ENCODE measurements at regions not wholly inside any gene's neighbourhood (a gene's known extent, or its start where the extent isn't known, plus 50 kb on each side); places are given as distances from the start of the nearest gene placed in this dataset.
A peak's percentile ranks its signal among the peaks of the same experiment; 100 is the strongest.
"Not testable (repeated sequence)": the region's sequence is repeated elsewhere in the genome, so short reads cannot be mapped to it uniquely, and the experiment has no call there.

DNA sequence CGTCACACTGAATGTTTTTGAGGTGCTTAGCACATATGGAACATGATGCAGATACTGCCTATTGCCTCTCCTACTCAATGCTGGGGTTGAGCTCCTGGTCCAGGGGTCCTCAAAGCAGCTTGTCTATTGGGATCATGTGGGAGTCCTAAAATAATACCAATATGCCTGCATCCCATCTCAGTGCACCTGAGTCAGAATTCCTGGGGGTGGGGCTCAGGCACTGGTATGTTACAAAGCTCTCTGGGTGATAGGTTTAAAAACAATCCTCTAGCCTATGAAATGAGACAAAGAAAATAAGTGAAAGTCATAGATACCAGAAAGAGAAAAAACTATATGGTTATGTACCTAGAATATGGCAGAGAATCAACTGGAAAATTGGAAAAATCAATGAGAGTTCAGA lies 156.6 kb upstream of the NLRP1 start:
- H3K27ac ChIP-seq: no peak overlapping the region
- no peak for DNase-seq (ENCODE audit: low read depth, low spot score)

DNA sequence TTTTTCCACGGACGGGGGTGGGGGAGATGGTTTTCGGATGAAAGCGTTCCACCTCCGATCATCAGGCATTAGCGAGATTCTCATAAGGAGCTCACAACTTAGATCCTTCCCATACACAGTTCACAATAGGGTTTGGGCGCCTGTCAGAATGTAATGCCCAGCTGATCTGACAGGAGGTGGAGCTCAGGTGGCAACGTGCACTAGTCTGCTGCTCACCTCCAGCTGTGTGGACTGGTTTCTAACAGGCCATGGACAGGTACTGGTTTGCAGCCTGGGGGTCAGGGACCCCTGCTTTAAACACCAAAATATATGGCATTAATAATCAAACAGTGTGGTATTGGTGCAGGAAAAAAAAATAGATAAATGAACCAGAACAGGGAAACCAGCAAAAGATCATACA lies 157.5 kb upstream of the NLRP1 start:
- DNase-seq (ENCODE audit: low read depth, low spot score): no peak
- H3K27ac ChIP-seq: no peak overlapping the region

DNA sequence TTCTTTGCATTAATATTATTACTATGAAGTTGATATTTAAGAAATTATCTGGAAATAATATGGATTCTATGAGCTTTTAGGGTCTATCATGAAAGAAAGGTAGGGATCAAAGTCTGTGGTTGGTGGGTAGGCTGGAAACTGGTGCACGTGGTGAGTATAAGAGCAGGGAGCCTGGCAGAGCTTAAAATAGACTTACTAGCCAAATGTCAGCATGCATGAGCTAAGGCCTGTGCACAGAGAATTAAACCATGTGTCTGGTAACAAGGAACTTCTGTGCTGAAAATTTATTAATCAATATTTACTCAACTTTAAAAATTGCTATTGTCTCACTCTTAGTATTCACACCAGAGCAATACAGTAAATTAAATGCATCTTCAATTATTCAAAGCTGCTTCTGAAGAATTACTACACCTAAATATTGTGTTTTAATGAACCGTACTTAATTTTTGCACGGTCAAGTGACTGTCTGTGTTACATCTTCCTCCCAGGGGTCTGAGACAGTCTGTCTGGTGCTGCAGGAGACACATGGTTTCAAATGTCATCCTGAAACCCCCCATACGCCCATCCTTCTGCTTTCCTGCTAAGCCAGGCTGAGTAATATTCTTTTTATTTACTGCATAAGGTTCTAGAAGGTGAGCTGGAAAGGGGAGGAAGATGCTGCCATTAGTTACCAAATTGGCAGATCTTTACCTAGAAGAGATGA lies 161.0 kb upstream of the NLRP1 start:
- DNase-seq (ENCODE audit: low read depth, low spot score): no peak
- H3K27ac ChIP-seq: no peak overlapping the region

DNA sequence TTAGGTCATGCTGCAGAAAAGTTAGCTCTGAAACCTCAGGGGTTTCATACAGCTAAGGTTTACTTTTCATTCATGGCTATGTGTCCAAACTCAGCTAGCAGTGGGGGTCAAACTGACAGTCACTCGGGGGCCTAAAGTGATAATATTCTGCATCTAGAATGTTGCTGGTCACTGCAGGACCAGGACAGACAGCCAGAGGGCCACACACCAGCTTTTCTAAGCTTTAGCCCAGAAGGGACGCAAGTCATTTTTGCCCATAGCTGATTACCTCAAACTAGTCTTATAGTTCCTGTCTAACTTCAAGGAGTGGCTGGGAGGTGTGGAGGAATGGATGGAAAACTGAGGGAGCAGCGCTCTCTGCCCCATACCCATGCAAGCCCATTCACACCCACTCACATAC lies 163.0 kb upstream of the NLRP1 start:
- no peak overlapping the region for H3K27ac ChIP-seq
- no peak for DNase-seq (ENCODE audit: low read depth, low spot score)

DNA sequence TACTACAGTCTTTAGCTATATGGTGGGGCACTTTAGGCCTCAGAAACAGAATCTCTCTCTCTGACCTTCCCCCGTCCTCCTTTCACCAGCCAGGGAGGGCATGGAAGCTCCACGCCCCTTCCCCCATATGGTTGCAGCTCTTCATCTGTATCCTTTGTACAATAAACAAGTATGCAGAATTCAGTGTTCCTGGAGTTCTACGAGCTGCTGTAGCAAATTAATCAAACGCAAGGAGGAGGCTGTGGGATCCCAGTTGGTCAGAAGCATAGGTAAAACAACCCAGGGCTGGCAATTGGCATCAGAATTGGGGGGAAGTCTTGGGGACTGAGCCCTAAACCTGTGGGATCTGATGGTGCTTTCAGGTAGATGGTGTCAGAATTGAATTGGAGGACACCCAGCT lies 163.7 kb upstream of the NLRP1 start:
- no peak overlapping the region for H3K27ac ChIP-seq
- no peak for DNase-seq (ENCODE audit: low read depth, low spot score)

DNA sequence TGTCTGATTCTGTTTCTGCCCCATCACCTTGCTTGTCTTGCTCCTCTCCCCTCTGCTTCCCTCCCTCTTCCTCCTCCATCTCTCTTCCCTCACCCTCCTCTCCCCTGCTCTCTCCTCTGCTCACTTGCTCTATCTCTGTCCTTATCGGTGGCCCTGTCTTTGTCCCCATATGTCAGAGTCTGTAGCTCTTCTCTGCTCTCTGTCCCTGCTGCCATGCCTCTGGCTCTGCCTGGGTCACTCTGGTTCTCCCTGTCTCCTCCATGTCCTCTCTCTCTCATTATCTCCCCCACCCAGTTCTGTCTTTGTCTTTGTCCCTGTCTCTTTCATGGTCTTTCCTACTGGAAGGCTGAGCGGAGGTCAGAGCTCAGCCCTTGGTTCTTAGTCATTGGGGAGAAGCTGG lies 169.1 kb upstream of the NLRP1 start:
- DNase-seq (ENCODE audit: low read depth, low spot score): no peak
- H3K27ac ChIP-seq: no peak overlapping the region

DNA sequence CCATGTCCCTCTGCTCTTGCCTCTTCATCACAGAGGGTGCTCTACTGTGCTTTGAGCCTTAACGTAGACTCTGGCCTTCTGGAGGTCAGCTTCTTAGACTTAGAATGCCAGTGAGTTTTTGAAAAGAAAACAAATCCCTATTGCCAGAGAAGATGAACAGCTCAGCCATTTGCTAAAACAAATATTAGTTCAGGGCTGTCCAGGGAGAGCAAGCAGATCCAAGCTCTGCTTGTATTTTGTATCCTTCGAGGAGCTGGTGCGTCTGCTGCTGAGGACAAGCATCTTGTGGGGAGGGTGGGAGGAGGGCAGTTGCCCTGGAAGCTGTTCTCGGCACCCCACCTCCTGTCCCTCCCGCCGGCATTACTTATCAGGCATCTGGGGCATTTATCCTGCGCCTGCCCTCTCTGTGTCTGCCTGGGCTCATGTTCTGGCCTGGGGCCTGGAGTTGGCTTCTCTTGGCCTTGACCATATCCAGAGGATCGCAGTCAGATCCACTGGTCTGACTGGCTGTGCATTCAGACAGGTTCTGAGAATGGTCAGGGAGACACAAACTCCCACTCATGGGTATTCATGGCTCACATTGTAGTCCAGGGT lies 173.1 kb upstream of the NLRP1 start:
- no peak overlapping the region for H3K27ac ChIP-seq
- DNase-seq (ENCODE audit: low read depth, low spot score): no peak

DNA sequence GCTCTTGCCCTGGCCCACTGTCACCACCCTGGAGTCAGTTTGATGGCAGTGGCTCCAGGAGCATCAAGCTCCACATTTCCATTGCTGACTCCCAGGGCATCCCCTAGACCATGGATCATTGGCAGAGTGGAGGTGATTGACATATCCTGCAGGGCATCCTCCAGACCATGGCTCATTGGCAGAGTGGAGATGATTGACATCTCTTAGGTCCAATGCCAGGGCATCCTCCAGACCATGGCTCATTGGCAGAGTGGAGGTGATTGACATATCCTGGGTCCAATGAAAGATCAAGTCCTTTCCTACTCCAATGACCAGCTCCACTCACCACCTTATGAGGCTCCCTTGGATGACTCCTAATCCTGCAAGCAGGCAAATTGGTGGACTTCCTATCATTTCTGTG lies 174.3 kb upstream of the NLRP1 start:
- H3K27ac ChIP-seq: no peak overlapping the region
- DNase-seq (ENCODE audit: low read depth, low spot score): peak; percentile 39

DNA sequence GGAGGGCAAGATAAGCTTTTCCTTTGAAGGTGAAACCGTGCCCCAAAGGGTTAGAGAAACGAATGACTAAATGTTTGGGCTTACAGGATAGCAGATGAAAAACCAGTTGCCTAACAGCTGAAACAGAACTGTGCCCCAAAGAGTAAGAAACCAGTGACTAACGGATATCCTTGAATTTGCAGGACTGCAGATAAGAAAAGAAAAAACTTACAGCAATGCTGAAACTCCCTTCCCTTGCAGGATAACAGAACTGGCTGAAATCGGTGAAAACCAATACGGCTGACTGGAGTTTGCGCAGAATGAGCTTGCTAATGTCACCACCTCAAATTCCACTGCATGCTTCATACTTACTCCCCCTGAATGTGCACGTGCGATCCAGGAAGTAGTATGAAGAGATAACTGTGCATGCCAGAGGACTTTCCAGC lies 175.2 kb upstream of the NLRP1 start:
- DNase-seq (ENCODE audit: low read depth, low spot score): peak; percentile 64
- H3K27ac ChIP-seq: no peak overlapping the region

DNA sequence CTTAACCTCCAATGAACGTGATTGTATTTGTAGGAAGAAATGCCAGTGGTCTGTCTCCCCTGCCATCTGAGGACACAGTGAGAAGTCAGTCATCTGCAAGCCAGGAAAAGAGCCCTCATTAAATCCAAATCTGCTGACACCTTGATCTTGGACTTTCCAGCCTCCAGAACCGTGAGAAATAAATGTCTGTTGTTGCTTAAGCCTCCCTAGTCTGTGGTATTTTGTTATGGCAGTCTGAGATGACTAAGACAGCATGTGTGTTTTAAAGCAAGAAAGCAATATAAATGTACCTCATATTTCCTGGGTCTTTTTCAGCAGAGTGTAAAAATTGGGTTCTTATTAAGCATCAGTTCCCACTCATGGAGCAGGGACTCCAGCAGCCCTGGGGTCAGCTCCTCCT lies 177.9 kb upstream of the NLRP1 start:
- H3K27ac ChIP-seq: no peak overlapping the region
- DNase-seq (ENCODE audit: low read depth, low spot score): no peak

DNA sequence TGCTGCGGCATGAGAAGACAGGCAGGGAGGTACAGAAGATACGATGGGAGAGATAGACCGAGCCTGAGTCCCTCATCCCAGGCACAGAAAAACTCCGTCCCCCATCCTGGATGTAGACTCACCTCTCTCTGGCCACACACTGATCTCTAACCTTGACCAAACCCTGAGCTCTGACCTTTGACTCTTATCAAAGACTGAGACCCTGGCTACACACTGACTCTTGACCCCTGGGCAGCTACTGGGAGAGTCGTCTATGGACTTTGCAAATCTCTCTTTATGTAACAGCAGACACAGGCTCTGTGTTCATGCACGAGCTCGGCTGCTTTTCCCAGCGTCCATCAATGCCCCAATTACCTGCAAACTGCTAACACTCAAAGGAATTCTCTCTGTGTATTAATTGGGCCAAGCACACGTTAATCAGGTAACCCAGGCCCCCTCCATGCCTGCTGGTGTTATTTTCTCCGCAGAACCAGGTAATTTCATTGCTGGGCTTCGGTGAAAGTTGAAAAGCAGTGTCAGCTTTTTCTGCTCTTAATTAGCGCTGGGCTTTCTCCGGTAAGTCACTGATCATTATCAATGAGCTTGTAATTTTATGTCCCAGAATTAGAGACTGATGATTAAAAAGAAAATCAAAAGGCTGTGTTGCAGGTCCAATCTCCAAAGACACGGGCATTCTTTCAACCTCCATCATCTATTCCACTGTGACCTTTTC lies 179.4 kb upstream of the NLRP1 start:
- no peak overlapping the region for H3K27ac ChIP-seq
- no peak for DNase-seq (ENCODE audit: low read depth, low spot score)

DNA sequence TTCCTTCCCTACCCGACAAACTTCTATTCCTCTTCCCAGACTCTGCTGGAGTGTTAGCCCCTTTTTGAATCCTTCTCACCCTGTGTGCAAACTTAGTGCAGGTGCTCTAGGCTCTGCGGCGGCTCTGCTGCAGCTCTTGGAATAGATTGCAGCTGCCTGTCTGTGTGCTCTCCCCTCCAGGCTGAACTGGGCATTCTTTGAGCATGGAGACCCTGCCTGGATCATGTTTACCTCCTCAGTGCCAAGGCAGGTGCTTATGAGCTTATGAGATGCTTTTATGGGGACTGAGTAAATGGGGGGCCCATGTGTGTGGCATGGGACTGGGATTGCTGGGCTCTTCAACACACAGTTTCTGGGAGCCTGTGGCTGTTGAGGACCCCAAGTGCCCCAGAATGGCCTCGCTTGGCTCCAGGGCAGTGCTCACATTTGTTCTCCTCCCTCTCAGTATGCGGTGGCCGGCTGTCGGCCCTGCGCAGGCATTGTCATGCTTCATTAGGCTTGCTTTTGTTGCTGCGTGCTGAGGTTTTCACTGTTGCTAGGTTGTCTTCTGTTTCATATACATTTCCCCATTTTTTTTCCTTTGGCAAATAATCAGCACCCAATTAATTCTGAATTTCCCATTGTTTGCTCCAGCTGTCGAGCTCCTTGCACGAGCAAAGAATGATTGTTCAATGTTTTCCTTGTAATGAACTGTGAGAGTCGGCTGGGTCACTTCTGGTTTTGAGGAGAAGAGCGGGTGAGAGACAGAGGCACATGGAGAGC lies 185.5 kb upstream of the NLRP1 start:
- H3K27ac ChIP-seq: no peak overlapping the region
- no peak for DNase-seq (ENCODE audit: low read depth, low spot score)

DNA sequence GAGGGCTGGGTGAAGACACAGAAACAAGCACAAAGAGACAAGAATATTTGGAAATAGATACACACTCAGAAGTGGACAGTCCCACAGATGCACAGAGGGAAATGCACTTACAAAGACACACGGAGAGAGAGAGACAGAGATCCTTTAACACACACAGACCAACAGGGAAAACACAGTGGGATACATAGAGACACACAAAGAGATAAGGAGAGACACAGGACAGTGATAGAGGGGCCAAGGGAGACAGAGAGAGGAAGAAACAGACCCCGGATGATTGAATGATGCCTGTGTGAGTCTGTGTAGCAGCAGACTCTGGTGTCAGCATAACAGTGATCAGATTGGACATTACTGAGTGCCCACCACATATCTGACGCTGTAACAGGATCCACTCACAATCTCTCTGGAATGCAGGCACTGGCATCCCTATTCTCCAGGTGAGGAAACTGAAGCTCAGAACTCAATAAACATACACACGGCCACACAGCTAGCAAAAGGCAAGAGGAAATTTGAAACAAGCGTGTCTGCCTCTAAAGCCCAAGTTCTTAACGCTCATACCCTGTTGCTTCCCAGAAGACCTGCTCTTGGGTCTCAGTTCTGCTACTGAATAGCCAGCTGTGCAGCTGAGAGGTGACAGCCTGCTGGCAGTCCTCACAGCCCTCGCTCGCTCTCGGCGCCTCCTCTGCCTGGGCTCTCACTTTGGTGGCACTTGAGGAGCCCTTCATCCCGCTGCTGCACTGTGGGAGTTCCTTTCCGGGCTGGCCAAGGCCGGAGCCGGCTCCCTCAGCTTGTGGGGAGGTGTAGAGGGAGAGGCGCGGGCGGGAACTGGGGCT lies 186.3 kb upstream of the NLRP1 start:
- H3K27ac ChIP-seq: no peak overlapping the region
- no peak for DNase-seq (ENCODE audit: low read depth, low spot score)

DNA sequence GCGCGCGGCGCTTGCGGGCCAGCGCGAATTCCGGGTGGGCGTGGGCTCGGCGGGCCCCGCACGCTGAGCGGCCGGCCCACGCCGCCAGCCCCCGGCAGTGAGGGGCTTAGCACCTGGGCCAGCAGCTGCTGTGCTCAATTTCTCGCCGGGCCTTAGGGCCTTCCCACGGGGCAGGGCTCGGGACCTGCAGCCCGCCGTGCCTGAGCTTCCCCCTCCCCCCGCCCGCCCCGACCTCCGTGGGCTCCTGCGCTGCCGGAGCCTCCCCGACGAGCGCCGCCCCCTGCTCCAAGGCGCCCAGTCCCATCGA lies 186.9 kb upstream of the NLRP1 start:
- DNase-seq (ENCODE audit: low read depth, low spot score); H3K27ac ChIP-seq: not testable (repeated sequence)

DNA sequence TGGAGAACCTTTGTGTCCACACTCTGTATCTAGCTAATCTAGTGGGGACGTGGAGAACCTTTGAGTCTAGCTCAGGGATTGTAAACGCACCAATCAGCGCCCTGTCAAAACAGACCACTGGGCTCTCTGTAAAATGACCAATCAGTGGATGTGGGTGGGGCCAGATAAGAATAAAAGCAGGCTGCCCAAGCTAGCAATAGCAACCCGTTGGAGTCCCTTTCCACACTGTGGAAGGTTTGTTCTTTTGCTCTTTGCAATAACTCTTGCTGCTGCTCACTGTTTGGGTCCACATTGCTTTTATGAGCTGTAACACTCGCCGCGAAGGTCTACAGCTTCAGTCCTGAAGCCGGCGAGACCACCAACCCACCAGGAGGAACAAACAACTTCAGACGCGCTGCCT lies 187.7 kb upstream of the NLRP1 start:
- H3K27ac ChIP-seq; DNase-seq (ENCODE audit: low read depth, low spot score): not testable (repeated sequence)

DNA sequence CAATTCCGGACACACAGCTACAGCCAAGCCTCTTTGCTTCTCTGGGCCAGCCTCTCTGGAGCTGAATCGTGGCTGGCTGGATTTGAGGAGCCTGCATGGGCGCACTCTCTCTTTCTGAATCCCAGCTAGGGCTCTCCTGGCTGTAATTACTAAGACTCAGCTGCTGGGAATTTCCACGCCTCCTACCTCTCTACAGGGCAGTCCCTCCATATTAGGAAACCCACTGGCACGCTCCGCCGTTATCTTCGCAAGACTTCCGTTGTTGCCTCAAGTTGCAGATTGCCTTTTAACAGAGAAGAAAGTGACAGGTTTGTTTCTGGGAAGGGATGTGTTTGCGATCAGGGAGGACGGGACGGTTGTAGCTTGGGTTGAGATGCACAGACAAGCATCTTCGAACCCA lies 188.4 kb upstream of the NLRP1 start:
- no peak overlapping the region for H3K27ac ChIP-seq
- DNase-seq (ENCODE audit: low read depth, low spot score): no peak

DNA sequence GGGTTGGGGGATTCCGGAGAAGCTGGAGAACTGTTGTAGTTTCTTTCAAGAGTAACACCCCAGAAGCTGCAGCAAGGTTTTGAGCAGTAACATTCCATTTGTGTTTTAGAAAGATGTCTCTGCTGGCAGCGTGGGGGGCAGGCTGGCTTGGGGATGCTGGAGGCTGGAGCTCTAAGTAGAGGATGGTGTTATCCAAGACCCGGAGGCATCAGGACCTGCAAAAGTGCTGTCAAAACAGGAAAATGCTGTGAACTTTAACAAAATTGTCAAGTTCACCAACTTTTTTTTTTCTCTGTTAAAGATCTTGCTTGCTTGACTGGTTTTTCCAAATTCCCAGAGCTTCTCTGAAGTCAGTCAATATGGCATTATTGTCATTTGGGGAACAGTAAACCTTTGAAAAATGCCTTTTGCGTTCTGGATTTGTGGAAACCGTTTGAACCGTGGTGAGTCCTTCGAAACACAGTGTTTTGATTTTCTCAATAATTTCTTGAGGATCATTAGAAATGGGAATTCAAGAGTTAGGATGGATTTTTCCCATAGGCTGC lies 189.6 kb upstream of the NLRP1 start:
- H3K27ac ChIP-seq: no peak overlapping the region
- DNase-seq (ENCODE audit: low read depth, low spot score): no peak

DNA sequence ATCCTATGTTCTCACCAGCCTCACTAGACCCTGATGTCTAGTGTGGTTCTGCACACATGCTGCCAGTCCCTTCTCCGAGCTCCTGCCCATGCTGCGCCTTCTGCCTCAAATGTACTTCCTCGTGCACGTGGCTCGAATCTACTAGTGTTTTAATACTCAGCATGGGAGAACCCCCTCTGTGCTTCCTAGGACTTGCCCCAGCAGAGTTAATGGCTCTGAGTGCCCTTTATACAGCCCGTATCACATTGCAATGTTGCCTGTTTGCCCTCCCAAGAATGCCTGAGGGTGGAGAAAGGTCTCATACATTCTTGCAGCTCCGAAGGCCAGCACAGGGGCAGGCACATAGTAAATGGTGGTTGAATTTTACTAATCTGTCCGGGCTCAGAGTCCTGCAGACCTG lies 190.8 kb upstream of the NLRP1 start:
- no peak overlapping the region for H3K27ac ChIP-seq
- DNase-seq (ENCODE audit: low read depth, low spot score): no peak

DNA sequence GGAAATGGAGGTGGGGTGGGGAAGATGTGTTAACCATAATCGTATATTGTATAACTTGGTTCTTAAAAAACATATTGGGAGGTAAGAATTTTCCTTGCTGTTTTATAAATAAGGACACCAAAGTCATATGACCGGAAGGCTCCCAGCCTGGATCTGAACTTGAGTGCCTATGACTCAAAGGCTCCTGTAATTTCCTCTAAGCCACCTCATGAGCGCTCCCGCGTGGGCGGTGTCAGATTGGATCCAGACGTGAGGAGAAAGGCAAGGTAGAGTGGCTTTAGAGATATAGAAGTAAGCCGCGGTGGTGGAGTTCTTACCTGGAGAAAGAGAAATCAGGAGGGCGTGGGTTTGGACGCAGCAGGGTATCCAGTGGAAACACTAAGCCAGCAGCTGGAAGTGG lies 196.2 kb upstream of the NLRP1 start:
- no peak overlapping the region for H3K27ac ChIP-seq
- DNase-seq (ENCODE audit: low read depth, low spot score): no peak
